AG04450 (cell line): ENCODE measurements at regions not wholly inside any gene's neighbourhood (a gene's known extent, or its start where the extent isn't known, plus 50 kb on each side); places are given as distances from the start of the nearest gene placed in this dataset.

Experiments used
- CTCF ChIA-PET: fragments of 300-600, 350-600 bp; formaldehyde crosslinking; extraction: SDS; loops from one replicate; lab custom pipeline; 2022; ENCODE audit warnings: antibody characterized with exemption, inconsistent platforms; lab: Charles Lee
- POLR2A ChIA-PET: fragments of 350-600 bp; formaldehyde crosslinking; extraction: SDS; loops from one replicate; lab custom pipeline; 2021; ENCODE audit warnings: antibody characterized with exemption, inconsistent platforms; lab: Yijun Ruan, JAX
- DNase-seq: peaks from one replicate; pipeline ENCODE4 v3.0.0-alpha.2; 2011; ENCODE audit warnings: low read depth, low spot score
- H3K27ac ChIP-seq: one replicate; pipeline ENCODE4 v1.5.1; 2012; ENCODE audit warnings: low read depth, low read length, control low read depth
- H3K27me3 ChIP-seq: one replicate; pipeline ENCODE4 v1.6.0; 2012; ENCODE audit warnings: low read length; ENCODE audit not compliant: control insufficient read depth, insufficient read depth
- H3K4me3 ChIP-seq: 2 replicates; pipeline ENCODE4 v1.5.1; 2011; ENCODE audit warnings: mild to moderate bottlenecking, low read depth, low read length, control low read depth
- H3K9me3 ChIP-seq: 2 replicates; pipeline ENCODE4 v1.5.1; 2012; ENCODE audit warnings: low read length; ENCODE audit not compliant: control insufficient read depth, insufficient read depth
- CTCF ChIP-seq: IDR thresholded peaks from 2 replicates; pipeline ENCODE4 v1.5.1; 2011; ENCODE audit warnings: low read depth, low read length, control low read depth, inconsistent platforms

- Histone ChIP-seq H3K9me3 (no peaks in the 10 kb centered on the region), H3K27me3 (no peaks in the 10 kb centered on the region), H3K4me3 (no peak overlapping the region), H3K27ac (no peak overlapping the region)
- no peak for DNase-seq
- TF ChIP-seq CTCF = no peak
- POLR2A ChIA-PET = no interaction called here
- CTCF ChIA-PET = no interaction called here
Measured at GRCh38 chrX:7720519-7720918, 122.5 kb upstream of the VCX start.

- Histone ChIP-seq H3K27ac (no peak overlapping the region), H3K4me3 (no peak overlapping the region), H3K27me3 (no peaks in the 10 kb centered on the region), H3K9me3 (no peaks in the 10 kb centered on the region)
- no peak for DNase-seq
- POLR2A ChIA-PET = no interaction called here
- CTCF ChIA-PET = no interaction called here
- no peak for TF ChIP-seq CTCF
Measured at GRCh38 chrX:7714351-7714750, 128.6 kb upstream of the VCX start.

GRCh38 chrX:7711167-7711566, 131.8 kb upstream of the VCX start:
- no peak overlapping the region for H3K27ac ChIP-seq
- CTCF ChIA-PET = no interaction called here
- no peak for TF ChIP-seq CTCF
- POLR2A ChIA-PET = no interaction called here
- H3K4me3 ChIP-seq = no peak overlapping the region
- H3K9me3 ChIP-seq = no peaks in the 10 kb centered on the region
- no peaks in the 10 kb centered on the region for H3K27me3 ChIP-seq
- no peak for DNase-seq

- Histone ChIP-seq H3K9me3 (no peaks in the 10 kb centered on the region), H3K27me3 (no peaks in the 10 kb centered on the region), H3K4me3 (no peak overlapping the region), H3K27ac (no peak overlapping the region)
- no peak for TF ChIP-seq CTCF
- DNase-seq = no peak
- POLR2A ChIA-PET = no interaction called here
- CTCF ChIA-PET = no interaction called here
Measured at GRCh38 chrX:7709845-7710244, 133.1 kb upstream of the VCX start.

GRCh38 chrX:7706032-7706431, 136.9 kb upstream of the VCX start:
- Histone ChIP-seq H3K9me3 (peaks cover 4% of the 10 kb centered on the region), H3K27me3 (no peaks in the 10 kb centered on the region), H3K4me3 (no peak overlapping the region), H3K27ac (no peak overlapping the region)
- no peak for DNase-seq
- POLR2A ChIA-PET = no interaction called here
- CTCF ChIA-PET = interaction anchor here (0.5 kb wide), 1 partner anchor 159 kb away, joined by 9 read pairs; no protein-coding TSS in a partner anchor
- no peak for TF ChIP-seq CTCF
